NCI-H1092 (cell line): ENCODE measurements at regions not wholly inside any gene's neighbourhood (a gene's known extent, or its start where the extent isn't known, plus 50 kb on each side); places are given as distances from the start of the nearest gene placed in this dataset.
"Not testable (repeated sequence)": the region's sequence is repeated elsewhere in the genome, so short reads cannot be mapped to it uniquely, and the experiment has no call there.

ENCODE experiments used
- DNase-seq: peaks from one replicate; lab custom pipeline; 2025; lab: John Stamatoyannopoulos, UW

DNA sequence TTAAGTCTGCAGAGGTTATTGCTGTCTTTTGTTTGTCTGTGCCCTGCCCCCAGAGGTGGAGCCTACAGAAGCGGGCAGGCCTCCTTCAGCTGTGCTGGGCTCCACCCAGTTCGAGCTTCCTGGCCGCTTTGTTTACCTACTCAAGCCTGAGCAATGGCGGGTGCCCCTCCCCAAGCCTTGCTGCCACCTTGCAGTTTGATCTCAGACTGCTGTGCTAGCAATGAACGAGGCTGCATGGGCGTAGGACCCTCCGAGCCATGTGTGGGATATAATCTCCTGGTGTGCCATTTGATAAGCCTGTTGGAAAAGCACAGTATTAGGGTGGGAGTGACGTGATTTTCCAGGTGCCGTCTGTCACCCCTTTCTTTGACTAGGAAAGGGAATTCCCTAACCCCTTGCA lies 720.6 kb downstream of the PCDH17 start:
- DNase-seq = not testable (repeated sequence)

DNA sequence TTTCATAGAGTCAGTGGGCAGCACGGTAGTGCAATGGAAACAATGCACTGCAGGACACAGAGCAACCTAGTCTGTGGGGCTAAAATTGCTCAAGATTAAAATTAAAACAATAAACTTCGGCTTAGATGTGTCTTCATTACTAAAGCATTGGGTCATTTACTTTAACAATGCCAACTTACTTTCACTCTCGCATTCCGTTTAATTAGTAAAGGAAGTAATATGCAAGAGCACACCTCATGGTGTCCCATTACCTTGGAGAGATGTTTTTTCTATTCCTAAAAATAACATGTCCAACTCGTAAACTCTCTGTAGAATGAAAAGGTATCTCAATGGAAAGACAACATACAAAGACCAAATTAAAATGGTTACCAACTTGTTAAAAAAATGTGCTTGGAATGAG lies 738.4 kb downstream of the PCDH17 start:
- DNase-seq = no peak

DNA sequence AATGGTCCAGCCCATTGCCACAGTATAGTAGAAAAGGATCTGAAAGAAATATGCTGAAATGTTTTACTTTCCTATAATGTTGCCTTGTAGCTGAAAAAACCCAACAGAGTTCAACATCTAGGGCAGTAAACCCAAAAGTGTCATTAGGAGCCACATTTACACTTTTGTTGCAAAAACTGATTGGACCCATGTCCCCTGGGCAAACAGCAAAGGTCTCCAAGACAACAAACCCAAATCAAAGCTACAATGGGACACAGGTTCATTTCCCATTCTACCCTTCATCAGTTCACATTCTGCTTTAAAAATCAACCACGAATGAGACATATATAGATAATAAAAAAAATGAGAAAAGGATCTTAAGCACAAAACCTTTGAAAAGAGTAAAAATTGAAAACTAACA lies 744.8 kb downstream of the PCDH17 start:
- DNase-seq = no peak

DNA sequence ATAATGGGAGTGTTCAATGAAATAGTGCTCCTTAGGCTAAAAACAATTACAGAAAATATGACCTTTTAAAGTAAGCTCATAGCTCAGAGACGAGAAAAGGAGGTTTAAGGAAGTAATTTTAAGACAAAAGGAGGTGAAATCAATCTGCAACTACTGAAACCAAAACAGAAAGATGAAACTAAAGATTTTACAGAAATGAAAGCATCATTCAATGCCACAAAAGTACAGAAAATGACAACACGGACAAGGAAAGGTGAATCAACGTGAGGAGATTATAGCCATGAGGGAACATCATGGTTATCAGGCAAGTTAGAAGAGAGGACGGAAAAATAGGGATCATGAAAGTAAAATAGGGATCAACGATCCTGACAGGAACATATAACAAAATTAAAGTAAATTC lies 745.2 kb downstream of the PCDH17 start:
- DNase-seq = no peak

DNA sequence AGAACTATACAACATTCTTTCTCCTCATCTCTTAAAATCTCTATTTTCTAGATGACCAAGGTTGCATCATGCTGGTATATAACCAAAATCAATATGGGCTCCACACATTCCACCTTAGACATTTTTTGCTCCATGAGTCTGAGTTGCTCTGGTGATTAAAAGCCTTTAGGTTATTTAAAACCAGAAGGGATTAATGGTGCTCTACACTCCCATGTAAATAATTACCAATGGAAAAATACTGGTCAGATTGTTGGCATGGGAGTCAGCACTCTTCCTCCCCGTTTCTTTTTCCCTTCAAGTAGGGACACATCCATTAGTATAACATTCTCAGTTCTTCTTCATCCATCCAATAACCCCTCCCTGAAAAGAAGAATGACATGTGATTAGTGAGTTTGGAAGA lies 747.7 kb downstream of the PCDH17 start:
- DNase-seq = no peak

DNA sequence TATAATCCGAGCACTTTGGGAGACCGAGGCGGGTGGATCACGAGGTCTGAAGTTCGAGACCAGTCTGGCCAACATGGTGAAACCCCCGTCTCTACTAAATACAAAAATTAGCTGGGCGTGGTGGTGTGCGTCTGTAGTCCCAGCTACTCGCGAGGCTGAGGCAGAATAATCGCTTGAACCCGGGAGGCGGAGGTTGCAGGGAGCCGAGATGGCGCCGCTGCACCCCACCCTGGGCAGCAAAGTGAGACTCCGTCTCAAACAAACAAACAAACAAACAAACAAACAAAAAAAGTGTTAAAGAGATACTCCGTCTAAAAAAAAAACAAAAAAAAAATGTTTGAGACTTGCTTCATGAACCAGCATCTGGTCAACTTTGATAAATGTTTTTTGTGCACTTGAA lies 753.8 kb downstream of the PCDH17 start:
- DNase-seq = not testable (repeated sequence)

DNA sequence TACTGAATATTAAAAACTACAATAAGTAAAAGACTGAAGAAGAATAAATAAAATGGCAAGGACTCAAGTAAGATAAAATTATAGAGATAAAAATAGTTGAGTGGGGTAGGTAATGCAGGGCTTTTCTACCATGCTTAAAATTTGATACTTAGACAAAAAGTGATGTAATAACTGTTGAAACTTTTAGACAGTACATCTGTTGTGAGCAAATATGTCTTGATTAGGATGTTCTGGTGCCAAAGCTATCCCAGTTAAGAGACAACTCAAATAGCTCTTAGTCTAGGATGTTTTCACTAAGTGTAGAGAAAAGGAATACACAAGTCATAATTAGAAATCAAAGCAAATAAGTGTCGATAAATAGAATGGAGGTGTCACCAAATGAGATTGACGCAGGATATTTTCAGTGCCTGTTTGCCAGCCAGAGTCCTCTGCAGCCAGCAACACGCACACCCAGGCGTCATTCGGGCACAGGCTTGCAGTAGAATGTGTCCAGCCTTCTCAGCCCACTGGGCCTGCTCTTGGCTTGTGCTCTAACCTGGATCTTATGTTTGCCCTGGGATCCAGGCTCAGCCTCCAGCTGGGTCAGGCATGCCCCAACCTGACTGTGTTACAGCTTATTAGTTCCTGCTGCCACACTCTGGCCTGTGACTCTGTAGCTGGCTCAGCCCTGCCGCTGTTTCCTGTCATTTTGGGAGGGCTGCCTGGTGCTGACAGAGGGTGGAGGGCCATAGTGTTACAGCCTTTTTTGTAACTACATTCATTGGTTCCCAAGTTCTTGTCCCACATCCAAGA lies 766.2 kb downstream of the PCDH17 start:
- no peak for DNase-seq

DNA sequence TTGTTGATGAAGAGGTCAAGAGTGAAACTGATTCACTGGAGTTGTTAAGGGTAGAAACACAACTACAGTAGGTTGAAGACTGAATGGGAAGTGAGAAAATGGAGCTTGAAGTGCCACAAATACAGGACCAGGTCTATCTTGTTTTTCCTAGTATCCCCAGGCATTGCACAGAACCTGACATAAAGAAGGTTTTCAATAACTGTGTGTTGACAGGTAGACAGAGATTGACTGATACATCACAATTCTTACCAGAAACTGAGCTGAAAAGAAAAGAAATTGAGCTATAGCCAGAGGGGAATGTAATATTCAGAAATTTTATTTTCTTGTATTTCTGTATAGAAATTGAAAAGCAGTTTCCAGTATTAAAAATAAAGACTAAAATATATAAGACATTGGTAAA lies 767.7 kb downstream of the PCDH17 start:
- no peak for DNase-seq

DNA sequence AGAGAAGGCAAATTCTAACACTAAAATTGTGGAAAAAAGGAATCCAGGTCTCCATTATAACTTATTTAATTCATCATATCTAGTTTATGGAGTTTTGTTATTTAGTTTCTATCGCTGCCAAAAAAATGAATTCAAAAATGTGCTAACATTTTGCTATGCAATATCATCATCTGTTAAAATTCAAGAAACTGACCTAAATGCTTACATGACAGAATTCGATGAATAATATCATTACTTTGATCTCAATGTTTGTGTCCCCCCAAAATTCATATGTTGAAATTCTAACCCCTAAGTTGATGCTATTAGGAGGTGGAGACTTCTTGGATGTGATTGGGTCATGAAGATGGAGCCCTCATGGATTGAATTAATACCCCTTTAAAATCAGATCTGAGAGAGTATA lies 775.0 kb downstream of the PCDH17 start:
- DNase-seq = no peak

DNA sequence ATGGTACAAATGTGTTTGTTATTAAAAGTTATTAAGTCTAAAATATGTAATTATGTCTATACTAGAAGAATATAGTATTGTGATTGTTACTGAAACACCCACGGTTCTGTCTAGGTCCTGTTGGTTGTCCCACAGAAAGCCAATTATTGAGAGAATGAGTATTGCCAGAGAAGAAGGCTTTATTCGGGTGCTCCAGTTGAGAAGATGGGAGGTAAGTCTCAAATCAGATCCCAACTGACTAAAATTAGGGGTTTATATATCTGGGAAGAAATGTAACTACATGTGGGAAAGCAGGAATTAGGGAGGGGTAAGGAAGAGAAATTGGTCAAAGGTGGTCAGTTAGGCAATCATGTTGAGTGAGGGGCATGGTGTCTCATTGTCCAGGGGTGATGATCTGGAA lies 798.4 kb downstream of the PCDH17 start:
- no peak for DNase-seq

DNA sequence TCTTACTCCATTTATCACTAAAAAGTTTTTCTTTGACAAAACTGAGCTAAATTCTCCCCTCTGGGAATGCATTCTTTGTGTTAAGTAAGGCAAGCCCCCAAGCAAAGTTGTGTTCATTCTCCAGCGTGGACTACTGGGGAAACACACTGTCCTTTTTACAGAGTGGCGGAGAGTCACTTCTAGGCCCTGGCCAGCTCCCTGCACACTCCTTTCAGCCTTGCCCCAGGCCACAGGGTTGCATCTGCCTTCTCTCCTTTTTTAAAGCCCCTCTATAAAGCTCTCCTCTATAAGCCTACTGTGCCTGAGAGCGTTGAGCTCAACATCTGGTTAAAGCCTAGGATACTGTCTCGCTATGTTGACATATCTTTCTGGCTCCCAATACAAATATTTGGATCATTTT lies 803.4 kb downstream of the PCDH17 start:
- DNase-seq = no peak

DNA sequence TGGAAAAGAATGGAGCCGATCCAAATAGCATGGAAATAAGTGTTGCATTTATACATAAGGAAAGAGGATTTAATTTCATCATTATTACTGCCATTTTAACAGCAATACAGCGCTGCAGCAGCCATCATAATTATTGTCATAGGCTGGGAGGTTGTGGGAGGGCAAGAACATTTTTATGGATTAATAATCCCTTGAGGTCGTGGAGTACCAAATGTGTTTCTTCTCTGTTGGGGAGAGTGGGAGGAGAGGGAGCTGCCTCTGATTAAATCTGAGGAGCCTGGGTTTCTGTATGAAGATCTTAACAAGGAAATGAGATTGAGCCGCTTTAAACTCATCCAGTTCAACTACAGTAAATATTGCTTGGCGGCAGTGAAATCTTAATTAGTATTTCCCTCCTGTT lies 805.9 kb downstream of the PCDH17 start:
- no peak for DNase-seq

DNA sequence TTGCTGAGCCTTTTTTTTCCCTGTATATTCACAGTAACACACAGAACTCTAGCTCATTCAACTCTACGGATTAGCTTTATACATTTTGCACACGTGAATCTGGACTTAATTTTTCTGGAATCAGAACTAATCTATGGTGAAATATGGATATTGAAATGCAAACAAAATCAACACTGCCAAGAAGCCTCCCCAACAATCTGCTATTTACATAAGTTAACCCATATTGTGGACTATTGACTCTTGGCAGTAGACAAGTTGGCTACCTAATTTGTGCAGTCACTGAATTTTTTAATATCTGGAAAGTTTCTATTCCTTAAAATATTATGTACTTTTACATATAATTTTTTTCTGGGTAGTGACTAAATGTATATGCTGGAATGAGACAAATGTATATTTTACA lies 815.4 kb downstream of the PCDH17 start:
- no peak for DNase-seq

DNA sequence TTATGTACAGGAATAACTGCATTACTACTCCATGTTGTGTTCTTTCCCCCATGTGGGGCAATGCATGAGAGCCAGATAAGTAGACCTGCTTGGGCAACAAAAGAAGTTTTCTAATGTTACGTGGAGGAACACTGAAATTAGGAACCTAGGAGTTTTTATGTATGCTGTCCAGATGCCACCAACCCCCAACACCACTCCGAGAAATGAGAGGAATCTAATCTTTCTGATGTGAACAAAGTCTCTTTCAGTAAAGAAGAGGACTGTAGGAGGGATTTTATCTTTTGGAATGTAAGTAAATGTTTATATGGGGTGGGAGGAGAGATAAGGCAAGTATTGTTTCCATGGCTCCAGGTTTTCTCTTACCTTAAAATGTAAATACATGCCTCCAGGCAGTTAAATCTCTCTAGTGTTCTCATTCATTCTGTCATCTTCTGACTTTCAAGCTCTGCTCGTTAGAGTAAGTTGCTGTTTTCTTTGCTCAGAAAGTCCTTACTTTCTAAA lies 820.6 kb downstream of the PCDH17 start:
- DNase-seq = no peak

DNA sequence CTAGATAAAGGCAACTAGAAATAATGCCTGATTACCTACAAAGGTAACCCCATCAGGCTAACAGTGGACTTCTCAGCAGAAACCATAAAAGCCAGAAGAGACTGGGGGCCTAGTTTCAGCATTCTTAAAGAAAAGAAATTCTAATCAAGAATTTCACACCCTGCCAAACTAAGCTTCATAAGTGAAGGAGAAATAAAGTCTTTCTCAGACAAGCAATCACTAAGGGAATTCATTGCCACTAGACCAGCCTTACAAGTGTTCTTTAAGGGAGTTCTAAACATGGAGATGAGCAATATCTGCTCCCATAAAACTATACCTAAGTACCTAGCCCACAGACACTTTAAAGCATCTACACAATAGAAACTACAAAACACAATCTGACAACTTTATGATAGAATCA lies 823.5 kb downstream of the PCDH17 start:
- DNase-seq = no peak

DNA sequence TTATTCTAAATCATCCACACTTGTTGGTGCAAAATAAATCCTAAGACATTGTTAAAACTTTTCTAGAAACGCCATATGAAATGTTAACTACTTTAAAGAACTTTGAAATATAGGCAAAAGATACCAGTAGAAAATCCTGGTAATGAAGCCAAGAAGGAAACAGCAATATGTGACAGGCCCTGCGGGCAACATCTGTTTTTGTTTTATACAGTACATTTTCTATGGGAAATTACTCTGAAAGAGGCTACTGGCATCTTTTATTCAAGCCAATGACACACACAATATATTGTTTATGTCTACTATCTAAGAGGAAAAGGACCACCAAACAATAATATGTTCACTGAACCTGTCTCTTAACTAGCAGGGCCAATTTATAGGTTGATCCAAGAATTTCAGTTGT lies 829.7 kb downstream of the PCDH17 start:
- no peak for DNase-seq

DNA sequence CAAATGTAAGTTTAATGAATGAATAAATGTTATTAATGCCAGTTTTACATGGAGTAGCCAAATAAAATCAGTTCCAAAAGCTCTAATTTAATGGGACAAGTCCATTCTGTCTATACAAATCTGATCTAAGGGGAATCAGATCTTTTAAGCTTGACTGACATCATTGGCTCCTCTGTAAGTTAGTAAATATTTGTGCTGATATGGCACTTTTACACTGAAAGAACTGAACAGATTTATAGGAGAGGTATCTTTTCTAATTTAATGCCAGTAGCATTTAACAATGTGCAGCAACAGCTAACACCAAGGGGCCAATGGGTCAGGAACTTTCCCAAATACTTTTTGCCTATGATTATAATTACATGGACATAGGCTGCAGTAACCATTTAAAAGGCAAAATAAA lies 832.3 kb downstream of the PCDH17 start:
- no peak for DNase-seq

DNA sequence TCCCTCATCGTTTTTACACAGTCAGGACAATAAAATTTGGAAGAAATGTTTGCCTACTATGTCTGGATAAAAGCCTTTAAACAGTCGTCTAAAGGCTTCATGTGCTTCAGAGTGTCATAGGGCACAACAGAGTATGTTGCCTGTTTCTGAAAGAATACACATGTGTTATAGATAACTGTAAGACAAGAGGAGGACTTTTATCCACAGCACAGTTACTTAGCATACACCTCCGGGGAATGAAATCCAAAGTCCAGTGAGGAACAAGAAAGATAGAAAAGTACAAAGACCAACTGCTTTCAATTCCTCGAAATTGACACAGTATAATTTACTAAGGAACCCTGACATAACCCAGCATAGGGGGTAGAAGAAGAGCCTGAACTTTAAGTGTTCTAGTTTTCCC lies 835.6 kb downstream of the PCDH17 start:
- no peak for DNase-seq

DNA sequence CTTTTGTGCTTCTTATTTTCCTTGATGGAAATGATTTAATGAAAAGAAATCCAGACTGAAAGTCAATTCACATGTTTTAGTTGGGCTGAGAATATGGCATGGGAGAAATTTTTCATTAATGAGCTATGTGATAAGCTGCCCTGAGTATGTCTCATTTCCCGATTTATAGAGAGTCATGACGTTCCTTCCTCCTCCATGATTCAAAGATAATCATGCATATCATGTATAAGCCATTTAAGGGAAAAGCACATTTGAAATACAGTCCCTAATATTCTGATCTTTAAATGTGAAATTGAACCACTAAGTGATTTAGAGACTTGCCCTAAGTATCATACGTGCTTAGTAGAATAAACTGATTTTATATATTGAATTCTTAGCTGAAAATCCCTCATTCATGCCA lies 840.9 kb downstream of the PCDH17 start:
- DNase-seq = no peak

DNA sequence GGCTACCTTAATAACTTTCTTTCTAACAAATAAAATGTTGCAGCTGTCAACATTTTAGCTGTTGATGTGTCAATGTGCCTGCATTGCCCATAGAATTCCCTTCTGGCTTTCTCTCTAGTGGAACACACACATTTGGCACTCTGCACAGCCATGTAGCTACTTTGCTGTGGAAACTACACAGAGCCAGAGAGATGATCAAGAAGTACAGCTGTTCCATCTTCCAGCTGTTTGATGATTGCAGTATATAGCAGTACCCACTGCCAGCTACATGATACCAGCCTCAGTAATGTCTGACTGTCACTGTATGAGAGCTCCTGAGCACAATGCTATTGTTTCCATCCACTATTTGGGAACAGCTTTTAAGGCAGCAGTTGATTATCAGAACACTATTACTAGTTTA lies 843.0 kb downstream of the PCDH17 start:
- no peak for DNase-seq

DNA sequence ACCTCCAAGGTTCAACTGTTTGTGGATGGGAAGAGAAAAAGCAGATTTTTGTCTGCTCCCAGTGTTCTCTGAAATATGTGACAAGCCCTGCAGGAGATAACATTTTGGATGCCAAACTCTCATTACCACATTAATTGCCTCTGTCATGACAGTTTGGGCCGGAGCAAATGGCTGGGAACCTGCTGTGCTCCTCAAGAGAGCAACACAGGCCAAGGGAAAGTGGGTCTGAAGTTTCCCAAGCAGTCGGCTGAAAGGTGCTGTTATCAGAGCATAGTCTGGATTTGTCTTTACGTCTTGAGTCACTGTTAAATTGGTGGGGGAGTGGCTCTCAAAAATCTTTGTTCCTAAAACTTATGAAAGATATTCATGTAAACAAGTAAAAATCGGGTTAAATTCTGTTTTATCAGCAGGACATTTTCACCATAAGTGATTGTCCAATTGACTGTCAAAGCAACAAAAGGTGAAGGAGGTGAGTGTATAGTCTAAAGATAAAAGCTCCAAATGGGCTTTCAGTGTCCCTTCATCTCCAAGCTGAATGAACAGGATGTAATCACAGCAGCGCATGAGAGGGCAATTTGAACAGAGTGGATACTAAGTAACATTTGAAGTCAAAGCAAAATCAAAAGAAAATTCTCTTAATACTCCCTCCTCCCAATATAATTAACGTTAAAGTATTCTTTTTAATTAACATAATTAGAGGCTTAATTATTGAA lies 844.8 kb downstream of the PCDH17 start:
- peak; percentile 50 for DNase-seq

DNA sequence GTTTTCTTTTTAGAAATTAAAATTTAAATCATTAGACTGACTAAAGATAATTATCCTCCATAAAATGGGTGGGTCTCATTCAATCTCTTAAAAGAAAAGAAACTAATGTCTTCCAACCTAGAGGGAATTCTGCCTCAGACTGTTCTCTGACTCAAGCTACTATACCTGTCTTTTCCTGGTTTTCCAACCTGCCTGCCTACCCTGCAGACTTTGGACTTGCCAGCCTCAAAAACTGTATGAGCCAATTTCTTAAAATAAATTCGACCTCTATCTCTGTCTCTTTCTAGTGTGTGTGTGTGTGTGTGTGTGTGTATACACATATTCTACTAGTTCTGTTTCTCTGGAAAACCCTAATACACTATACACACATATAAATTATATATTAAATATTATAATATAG lies 847.3 kb downstream of the PCDH17 start:
- no peak for DNase-seq

DNA sequence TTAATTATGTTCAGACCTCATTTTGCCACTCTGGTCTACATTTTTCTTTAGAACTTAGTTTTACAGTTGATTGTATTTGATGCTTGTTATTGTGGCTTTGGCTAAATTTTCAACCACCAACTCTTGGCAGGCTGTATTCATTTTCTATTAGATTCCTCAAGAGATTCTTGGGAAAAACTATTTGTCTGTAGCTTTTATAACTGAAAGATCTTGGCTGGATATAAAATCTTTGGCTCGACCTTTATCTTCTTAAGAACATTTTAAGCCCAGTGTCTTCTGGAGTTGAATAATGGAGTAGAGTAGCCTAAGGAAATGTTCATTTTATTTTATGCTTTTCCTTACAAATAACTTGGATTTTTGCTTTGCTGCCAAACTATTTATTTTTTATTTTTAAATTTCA lies 848.5 kb downstream of the PCDH17 start:
- DNase-seq = no peak

DNA sequence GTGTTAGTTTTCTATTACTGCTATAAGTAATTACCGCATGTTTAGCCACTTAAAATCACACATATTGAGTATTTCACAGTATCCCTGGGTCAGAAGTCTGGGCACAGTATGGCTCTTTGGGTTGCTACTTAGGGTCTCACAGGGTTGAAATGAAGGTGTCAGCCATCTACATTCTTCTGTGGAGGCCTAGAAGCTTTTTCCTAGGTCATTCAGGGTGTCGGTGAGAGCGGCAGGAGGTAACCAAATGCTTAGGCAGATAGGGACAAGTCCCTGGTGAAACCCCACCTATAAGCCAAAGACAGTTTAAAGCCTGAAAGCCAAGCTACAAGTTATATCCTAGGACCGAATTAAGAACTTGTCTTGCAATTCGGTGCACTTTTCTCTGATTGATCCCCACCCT lies 856.7 kb downstream of the PCDH17 start:
- DNase-seq = no peak
